Activated T-cell treated with anti-CD3 and anti-CD28 coated beads, Interleukin-2, amount 50 U/mL, for 1 hour (primary cell): ENCODE measurements at regions not wholly inside any gene's neighbourhood (a gene's known extent, or its start where the extent isn't known, plus 50 kb on each side); places are given as distances from the start of the nearest gene placed in this dataset.
"Not testable (repeated sequence)": the region's sequence is repeated elsewhere in the genome, so short reads cannot be mapped to it uniquely, and the experiment has no call there.

ENCODE experiments used
- DNase-seq: peaks from one replicate; pipeline ENCODE4 v3.0.0-alpha.2; 2020

DNA sequence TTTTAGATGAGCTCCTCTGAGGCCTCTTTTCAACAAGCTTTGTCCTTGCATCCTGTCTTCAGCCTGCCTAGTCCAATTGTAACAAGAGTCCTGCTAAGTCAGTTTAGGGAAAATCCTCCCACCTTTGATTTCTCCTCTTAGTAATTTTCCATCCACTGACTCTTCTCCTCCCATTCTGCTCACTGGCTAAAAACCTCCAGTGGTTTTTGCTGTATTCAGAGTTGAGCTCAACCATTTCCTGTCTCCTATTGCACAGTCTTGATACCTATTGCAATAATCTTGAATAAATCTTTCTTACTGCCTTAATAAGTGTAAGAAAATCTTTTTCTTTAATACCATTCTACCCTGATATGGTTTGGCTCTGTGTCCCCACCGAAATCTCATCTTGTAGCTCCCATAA lies 117.8 kb upstream of the ENPP6 start:
- no peak for DNase-seq

GRCh38 chr4:184333446-184333845 lies 115.8 kb upstream of the ENPP6 start:
- not testable (repeated sequence) for DNase-seq

- DNase-seq: no peak
Measured at GRCh38 chr4:184331268-184331995, 113.8 kb upstream of the ENPP6 start.

GRCh38 chr4:184330517-184331094 lies 112.9 kb upstream of the ENPP6 start:
- DNase-seq: not testable (repeated sequence)

GRCh38 chr4:184329659-184330400 lies 112.2 kb upstream of the ENPP6 start:
- no peak for DNase-seq

DNA sequence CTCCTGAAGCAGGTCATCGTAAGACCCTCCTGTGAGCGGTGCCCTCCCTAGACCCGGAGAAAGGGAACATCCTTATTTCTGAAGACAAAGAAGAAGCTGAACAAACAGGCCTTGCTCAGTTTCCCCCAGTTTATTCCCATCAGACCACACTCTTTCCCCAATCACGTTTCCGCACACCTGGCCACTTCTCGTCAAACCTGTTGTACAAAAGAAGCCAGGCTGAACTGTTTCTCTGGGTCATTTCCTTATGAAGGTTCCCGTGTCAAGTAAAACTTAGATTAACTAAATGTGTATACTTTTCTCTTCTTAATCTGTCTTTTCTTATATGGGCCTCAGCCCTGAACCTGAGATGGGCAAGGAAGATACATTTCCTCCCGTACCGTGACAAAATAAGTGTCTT lies 111.6 kb upstream of the ENPP6 start:
- DNase-seq: no peak

- no peak for DNase-seq
Measured at GRCh38 chr4:184328022-184328736, 110.5 kb upstream of the ENPP6 start.

- DNase-seq: no peak
Measured at GRCh38 chr4:184324939-184325477, 107.3 kb upstream of the ENPP6 start.

- DNase-seq: no peak
Measured at GRCh38 chr4:184322328-184323025, 104.8 kb upstream of the ENPP6 start.

DNA sequence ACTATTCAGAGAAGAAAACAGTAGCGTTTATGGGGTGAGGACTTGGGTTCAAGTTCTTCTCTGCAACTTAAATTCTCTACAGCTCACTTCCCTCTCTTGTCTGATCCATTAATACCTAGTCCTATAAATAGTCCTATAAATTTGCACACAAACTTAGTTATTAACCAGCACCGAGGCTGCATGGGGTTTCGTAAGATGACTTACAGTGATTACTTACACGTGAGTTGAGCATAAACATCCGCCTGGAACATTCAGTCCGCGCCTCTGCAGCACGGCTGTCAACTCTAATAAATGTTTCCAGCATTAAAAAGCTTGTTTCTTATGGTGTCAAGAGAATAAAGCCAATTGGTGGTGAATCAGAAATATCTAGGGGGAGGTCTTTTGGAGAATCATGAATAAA lies 103.0 kb upstream of the ENPP6 start:
- DNase-seq: no peak

GRCh38 chr4:184318852-184319251 lies 101.2 kb upstream of the ENPP6 start:
- DNase-seq: no peak

DNA sequence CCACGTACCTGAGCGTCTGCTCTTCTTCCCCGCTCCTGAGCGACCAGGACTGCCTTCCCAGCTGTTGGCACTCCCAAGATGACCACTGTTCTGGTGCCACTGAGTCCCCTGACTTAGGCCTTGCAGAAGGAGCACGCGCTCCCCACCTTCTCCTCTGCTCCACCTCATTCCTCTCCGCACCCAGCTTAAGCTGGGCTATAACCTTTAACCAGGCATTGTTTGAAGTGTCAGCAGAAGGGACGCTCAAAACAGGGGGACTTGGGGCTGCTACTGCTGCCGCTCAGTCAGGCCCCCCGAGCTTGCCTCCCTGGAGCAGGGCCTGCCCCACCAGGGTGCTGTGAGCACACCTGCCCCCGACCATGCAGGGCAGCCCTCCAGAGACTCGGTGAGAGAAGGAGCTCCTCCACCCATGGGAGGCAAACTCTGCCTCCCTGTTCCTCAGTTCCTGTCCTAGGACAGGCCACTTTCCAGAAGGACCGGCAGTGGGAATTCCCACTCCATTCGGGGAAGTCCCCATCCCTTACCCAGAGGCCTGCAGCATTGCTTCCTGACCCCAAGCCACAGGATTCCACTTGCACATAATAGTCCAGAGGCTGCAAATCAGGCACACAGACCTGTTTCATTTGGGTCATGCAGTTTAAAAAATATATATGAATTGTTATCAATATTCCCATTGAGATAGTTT lies 99.7 kb upstream of the ENPP6 start:
- DNase-seq: no peak

DNA sequence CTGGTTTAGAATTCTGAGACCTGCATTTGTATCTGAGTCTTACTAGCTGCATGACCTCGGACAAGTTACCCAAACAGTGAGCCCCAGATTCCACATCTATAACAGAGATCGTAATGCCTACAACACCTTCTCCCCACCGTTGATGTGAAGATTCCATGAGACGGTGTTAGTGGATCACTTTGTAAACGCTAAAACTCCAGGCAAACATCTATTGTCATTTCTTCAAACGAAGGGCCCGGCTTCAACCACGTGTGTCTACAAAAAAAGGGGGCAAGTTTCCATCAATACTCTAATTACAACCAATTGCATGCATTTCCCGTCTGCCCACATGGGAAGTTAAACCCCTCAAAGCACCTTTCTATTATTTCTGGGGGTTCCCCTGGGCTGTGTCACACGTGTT lies 99.1 kb upstream of the ENPP6 start:
- DNase-seq: no peak

- DNase-seq: no peak
Measured at GRCh38 chr4:184315675-184316359, 98.1 kb upstream of the ENPP6 start.

GRCh38 chr4:184313702-184314659 lies 96.3 kb upstream of the ENPP6 start:
- DNase-seq: no peak

DNA sequence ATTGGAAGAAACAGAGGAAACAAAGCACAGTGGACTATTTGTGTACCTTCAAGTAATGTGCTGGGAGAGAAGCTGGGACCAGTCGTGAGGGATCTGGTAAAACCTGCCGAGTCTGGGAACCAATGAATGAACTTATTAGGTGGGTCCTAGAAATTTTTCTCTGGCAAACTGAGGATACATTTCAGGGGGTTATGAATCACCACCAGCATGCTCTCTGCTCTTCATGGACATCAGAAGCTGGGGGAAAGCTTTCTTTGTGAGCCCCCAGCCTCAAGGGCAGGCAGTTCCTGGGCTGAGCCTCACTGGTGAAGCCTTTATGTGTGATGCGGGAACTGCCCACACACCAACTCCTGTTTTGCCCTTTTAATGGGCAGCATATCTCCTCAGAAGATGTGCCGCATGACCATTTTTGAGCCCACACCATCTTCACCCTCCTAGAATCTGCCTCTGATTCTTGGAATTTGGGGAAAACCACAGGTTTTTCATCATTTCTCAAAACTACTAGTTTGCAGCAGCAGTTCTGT lies 95.4 kb upstream of the ENPP6 start:
- DNase-seq: no peak

DNA sequence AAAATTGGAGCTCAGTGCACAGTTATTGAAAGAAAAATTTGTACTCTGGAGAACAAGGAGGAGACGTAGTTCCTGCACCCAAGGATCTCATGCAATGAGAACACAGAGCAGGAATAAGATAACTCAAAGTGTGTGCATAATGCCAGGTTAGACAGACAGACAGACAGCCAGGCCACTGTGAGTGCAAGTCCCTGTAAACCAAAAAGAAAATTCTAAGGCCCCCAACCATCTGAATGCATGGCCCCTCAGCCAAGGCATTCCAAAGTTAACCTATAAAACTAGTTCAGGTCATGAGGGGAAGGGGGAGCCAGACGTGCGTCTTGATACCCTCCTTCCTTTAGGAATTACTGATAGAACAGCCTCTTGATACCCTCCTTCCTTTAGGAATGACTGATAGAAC lies 94.5 kb upstream of the ENPP6 start:
- DNase-seq: no peak

DNA sequence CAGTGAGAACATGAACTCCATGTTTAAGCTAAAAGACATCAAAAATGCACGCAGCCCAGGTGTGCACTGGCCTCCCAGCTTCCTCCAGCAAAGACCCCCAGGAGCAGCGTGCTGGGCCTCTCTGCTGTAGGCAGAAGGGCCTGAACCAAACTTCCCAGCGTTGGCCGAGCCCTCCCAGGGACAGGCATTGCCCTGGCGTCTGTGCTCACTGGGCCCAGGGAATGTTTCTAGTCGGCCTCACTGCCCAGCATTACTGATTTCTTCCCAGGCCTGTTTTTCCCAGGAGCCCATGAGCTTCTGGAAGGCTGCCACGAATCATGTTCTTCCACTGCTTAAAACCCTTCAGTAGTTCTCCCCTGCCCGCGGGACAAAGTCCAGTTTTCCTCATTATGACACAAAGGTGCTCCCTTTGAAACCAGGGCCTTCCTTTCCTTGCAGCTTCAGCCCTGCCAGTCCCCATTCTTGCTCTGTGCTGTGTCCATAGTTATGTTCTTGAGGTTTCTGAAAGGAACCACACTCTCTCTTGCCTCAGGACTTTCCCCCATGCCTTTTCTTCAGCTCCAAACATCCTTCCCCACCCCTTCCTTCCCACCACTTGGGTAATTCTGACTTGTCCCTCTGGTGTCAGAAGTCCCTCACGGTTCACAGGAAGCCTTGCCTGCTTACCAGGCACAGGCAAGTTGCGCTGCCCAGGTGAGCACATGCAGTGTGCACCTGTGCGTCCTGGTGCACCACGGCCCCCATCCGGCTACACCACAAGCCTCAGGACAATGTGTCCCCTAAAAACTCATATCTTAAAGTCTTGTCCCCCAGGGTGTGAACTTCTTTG lies 93.4 kb upstream of the ENPP6 start:
- DNase-seq: no peak

DNA sequence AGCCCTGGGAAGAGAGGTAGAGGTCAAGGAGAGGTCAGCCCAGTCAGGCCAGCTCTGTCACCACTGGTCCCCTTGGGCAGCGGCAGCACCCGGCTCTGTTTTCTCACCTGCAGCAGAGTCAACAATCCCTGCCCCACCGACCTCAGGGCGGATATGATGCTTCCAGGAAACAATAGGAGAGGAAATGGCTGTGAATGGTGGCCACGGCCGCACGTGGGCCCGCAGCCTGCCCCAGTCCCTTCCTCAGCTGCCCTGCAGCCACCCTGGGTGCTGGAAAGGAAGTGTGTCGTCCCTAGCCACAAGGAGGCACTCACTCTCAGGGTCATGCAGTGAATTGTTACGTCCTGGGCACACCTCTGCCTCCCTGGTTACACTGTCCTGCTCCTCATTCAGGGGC lies 92.5 kb upstream of the ENPP6 start:
- DNase-seq: peak; percentile 42
